NCI-H187 (cell line): ENCODE measurements at regions not wholly inside any gene's neighbourhood (a gene's known extent, or its start where the extent isn't known, plus 50 kb on each side); places are given as distances from the start of the nearest gene placed in this dataset.

Experiments
- DNase-seq, 2 experiments: peaks; one replicate each; lab custom pipeline; 2025; lab: John Stamatoyannopoulos, UW

DNA sequence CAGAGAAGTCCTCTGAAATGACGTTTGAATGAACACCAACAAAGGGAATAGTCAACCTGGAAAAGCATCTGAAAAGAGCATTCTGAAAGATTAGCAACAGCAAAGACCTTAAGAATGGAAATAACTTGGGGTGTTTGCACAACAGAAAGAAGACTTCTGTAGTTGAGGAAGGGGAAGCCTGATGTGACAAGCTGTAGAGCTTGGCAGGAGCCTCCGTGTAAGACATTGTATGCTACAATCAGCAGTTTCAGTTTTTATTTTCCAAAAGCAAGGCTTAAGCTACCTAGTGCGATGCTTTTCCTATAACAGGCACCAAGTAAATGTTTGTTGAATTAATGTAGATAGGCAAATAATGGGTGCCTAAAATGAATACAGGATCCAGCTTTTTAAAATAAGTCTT lies 484.0 kb downstream of the SPRY1 start:
- no peak for DNase-seq

DNA sequence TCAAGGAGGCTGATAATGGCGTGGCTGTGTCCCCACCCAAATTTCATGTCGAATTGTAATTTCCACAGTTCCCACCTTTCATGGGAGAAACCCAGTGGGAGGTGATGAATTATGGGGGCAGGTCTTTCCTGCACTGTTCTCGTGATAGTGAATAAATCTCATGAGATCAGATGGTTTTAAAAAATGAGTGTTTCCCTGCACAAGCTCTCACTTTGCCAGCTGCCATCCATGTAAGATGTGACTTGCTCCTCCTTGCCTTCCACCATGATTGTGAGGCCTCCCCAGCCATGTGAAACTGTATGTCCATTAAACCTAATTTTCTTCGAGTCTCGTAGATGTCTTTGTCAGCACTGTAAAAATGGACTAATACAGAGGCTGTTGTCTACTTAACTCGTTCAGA lies 488.3 kb downstream of the SPRY1 start:
- DNase-seq, result no peak

DNA sequence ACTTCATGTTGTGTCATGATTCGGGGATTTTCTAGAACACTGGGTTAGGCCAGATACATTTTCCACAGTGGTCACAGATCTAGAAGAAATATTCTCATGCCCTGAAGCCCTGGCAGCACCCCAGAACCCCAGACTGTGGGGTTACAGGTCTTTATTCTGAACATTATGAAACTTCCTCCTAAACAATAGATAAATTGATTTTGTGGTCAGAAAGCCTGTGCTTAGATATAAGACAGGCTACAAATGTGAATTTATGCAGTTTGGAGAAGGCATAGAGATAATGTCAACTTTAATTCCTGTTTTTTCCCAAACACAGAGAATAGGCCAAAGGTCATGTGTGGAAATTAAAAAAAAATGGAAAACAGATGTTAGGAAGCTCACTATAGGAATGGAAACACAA lies 492.9 kb downstream of the SPRY1 start:
- DNase-seq, result no peak

DNA sequence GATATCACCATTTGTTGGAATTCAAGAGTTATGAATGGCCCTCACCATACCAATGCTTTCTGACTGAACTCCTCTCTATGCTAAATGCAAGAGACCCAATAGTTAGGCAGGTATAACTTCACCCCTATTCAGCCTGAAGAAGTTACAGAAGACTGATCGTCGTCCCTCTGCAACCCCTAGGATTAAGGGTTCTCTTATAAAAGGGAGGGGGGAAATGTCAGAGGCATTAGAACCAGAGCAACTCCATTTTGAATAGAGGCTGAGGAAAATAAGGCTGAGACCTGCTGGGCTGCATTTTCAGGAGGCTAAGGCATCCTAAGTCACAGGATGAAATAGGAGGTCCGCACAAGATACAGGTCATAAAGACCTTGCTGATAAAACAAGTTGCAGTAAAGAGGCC lies 494.3 kb downstream of the SPRY1 start:
- no peak for DNase-seq

DNA sequence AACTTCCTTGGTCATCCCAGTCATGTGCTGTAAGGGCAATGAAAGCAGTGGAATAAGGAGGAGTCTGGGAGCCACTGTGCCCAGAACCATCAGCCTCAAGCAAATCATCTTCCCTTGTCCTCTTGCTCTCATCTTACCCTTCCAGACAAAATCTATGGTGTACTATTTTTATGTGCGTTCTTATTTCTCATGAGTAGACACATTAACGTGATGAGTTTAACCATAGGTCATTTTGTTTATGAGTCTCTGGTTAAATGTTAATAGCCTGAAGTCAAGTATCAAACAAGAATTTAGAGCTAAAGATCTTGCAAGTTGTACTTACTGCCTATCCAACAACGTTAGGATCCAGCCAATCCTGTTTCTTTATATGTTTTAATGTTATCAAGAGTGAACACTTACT lies 495.3 kb downstream of the SPRY1 start:
- no peak for DNase-seq

DNA sequence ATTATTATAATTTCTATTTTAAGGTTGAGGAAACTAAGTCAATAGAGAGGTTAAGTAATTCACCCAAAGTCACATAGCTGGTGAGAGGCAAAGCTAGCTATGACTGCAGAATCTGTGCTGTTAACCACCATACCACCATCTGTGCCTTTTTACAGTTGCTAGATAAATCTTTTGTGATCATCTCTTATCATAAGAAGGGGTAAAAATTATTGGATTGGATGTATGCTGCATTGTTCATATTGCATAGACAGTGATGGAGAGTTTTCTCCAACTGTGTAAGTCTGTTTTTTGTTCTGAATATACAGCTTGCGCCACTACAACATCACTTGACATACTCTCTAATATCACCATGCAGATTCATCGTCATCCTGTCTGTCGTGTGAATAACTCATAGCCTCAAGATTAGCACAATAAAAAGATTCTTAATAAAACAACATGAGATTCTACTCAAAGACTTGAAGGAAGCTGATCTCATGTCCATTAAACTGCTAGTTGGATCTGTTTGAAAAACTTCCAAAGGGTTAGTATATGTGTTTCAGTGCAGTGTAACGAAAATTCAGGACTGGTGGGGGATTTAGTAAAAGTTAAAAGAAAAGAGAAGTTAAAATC lies 495.9 kb downstream of the SPRY1 start:
- DNase-seq, result no peak

DNA sequence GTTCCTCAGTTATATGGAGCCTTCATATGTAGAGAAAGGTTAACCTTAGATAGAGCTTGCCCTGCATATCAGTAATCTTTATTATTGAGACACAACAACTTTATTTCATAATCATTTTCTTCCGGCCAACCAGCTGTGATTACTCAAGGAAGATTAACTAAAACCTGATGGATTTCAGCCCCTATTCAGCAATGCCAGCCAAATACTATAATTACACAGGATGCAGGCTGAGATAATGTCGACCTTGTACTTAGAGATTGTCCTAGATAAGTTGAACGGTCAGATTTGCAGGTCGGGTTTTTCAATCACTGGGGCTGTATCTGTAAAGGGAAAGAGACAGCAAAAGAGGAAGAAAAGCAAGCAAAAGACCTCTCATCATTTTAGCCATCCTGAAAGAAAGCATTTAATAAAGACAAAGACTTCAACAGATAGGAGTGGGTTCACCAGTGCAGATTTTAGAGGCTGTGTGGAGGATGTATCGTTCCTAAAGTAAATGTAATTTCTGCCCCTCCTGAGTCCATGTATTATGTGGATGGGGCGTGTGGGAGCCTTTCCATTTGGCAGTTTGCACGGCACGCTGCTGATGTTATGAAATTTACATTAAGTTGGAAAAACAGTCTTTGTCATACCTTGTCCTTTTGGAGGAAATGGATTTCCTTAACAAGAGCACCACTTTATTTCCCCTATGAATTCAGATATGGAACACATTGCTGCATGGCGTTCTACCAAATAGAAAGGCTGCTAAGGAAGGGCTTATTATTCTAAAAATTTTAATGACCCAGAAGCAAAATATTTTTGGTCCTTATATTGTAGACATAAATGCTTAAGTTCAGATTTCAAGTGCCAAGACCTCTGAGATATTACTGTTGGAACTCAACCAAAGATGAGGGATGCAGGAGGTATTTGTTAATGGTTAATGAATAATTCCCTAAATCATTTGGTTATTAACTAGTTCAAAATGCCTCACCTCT lies 496.7 kb downstream of the SPRY1 start:
- DNase-seq, result no peak

DNA sequence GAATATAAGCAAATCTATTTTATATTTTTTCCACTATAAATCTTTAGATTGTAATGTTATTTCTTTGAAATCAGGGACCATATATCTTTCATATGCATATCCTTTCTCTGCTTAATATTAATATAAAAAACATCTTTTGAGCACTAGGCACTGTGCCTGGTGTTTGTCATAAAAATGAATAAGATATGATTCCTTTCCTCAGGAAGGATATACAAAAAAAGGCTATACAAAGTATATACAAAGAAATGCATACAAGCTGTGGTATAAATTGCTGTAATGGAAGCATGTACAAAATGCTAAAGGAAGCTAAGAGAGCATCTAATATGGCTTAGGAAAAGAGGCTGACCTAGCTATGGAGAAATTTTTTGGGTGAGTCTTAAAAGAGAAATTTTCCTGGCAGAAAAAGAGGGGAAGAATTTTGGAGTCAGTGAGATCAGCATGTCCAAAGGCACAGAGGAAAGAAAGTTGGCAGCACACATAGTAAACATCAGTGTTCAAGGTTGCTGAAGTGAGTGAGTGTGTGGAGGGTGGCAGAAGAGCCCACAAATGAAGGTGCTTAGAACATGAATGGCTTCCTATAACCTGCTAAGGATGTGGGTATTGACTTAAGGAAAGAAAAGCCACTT lies 500.0 kb downstream of the SPRY1 start:
- no peak for DNase-seq

DNA sequence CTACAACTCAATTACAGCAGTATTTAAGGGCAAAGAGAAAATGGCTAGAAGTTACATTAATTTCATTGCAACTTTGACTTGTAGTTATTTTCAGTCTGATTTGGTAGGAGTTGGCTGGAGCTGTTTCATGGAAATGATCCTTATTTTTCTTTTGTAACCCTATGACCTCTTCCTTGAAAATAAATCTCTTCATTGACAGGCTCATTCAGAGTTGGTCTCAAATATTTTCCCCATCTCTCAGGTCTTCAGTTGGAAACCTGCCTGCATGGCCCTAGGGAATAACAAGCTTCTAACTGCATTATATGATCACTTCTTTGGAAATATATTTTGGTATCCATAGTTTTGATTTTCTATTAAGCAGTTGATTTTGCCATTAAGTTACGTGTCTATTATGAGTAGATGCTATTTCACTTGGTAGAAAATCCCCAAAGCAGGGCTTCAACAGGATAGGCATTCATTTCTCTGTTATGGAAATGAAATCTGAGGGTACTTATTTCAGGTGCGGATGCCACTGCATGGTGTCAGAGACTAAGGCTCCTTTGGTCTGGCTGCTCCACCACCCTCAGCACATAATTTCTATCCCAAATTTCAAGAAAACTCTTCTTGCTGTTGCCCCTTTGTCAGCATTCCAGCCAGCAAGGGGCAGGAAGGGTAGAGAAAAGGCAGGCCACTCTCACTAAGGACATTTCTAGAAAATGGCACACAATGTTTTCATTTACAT lies 502.5 kb downstream of the SPRY1 start:
- DNase-seq, result no peak

DNA sequence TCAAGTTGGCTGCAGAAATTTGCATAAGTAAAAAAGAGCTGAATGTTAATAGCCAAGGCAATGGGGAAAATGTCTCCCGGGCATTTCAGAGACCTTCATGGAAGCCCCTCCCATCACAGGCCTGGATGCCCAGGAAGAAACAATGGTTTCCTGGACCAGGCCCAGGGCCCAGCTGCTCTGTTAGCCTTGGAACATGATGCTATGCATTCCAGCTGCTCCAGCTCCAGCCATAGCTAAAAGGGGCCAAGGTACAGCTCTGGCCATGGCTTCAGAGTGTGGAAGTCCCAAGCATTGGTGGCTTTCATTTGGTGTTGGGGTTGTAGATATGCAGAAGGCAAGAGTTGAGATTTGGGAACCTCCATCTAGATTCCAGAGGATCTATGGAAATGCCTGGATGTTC lies 508.3 kb downstream of the SPRY1 start:
- DNase-seq, result no peak

DNA sequence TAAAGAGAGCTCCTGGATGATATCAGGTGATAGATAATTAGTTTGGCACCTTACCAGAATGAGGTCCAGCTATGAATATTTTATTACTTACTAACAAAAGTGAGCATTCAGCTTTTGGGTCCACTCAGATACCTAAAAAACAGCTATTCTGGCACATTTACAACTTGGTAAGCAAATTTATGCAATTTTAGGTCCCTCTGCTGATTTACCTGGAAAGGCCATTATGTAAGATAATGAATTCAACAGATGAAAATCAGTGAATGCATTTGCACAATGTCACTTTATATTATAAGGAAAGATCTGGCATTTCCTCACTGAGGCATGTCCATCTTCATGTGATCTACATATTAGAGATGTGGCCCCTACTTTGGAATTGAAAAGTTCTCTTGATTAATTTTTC lies 517.0 kb downstream of the SPRY1 start:
- no peak for DNase-seq

DNA sequence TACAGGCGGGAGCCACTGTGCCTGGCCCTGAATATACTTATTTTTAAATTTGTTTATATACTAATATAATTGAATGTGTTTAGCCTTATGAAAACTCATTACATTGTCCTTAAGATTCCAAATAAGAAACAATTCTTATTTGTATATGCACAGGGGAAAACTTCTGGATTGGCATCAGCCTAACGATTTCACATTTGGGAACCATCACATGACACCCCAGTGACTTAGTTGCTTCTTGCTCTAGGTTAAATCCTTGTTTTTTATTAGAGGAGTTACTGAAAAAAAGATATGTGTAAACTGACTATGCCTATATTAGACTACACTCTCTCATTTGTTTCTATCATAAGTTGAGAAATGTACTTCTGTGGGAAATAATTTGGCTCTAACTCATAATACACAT lies 520.2 kb downstream of the SPRY1 start:
- no peak for DNase-seq

DNA sequence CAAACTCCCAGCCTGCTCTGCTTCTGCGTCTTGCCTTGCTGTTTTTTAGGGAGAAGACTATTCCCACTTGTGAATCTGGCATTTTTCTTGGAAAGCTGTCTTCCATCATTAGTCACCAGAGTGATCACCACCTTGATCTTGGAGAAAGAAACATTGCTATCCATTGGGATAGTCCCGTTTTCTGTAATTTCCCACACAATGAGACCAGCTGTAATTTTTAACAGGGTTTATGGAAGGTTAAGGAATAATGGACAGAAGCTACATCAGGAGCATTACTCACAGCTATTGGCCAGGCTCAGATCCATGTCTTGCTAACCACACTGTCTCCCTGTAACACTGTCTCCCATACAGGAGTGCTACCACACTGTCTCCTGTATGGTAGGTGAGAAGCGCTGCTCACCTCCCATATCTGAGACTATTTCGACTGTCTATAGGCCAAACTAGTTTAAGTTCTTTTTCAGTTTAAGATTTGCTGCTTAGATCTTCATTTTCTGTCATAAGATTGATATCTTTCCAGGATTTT lies 523.0 kb downstream of the SPRY1 start:
- DNase-seq, result no peak

DNA sequence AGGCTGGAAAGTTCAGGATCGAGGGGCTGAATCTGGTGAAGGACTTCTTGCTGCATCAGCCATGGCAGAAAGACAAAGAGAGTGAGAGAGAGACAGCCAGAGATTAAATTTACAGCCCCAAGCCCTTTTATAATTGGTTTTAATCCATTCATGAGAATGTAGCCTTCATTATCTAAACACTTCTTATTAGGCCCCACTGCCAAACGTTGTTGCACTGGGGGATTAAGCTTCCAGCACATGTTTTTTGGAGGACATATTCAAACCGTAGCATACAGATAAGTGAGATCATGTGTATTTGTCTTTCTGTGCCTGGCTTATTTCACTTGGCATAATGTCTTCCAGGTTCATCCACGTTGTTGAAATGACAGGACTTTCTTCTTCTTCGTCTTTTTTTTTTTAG lies 524.7 kb downstream of the SPRY1 start:
- DNase-seq, result no peak

DNA sequence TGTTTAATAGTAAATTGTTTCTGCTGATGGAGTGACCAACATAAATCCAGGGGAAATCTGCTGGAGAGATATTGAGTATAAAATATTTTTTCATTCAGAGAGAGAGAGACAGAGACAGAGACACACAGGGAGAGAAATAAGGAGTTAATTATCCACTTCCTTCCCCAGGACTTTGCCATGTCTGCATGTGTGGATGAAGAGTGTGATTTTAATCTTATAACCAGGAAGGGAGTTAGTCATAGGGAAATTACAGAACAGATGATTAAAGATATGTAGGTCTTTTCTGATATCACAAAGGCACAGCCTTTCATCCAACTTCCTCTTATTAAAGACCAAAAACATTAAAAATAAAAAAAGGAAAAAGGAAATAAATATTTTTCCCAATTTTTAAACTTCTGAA lies 526.3 kb downstream of the SPRY1 start:
- no peak for DNase-seq

DNA sequence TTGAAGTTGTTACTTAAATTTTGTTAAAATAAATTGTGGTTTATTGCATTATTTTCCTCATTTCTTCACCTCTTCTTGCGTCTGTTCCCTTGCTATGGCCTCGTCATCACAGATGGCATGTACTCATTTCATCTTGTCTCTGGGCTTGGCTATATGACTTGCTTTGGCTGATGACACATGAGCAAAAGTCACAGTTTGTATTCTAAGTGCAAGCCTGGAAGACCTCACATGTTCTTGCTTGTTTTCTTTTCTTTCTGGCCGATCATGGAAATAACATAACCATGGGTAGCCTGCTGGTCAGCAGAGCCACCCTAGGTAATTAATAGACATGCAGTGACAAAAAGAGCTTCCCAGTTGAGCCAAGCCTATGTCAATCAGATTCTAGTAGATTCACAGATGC lies 527.9 kb downstream of the SPRY1 start:
- DNase-seq, result no peak

DNA sequence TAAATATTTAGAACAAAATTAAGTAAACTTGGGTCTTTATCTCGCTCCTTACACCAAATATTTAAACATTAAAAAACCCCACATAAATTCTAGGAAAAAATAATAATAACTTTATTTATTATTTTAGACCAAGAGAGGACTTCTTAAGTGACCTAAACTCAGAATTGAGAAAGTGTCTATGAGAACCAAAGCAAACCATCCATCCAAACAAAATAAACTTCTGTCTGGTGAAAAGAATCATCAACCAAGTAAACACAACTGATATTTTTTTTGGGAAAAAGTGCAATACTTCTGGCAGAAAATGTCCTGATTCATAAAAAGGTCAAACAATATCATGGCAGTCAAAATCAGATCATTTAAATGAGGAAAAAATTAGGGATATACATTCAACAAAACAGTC lies 533.0 kb downstream of the SPRY1 start:
- DNase-seq, result no peak

DNA sequence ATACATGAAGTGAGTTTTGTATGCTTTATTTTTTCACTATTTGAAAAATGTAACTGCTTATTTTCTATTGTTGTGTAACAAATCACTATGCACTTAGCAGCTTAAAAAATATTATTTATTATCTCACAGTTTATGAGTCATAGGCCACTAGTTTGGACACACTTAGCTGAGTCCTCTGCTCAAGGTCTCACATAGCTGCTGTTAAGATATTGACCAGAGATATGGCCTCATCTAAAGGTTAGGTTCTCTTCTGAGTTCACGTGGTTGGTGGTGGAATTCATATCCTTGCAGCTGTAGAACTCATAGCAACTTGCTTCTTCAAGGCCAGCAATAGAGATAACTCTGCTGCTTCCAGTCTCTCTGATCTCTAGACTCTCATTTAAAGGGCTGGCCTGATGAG lies 534.4 kb downstream of the SPRY1 start:
- DNase-seq, result no peak

DNA sequence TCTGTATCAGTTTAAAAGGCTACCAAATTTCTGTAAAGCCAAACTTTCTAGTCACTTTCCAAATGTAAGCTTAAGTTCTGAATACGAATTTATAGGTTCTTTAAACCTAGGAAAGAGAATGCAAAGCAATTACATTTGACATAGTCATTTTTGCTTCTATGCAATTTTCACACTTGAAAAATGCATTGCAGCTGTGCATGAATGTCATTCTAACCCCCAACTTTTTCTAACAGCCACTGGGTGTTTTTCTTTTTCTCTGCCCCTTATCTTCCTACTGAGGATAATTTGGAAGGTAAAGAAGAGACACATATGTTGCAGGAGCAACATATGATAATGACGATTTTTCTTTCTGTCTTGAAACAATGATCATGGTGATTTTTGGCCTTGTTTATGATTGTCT lies 537.5 kb downstream of the SPRY1 start:
- no peak for DNase-seq

DNA sequence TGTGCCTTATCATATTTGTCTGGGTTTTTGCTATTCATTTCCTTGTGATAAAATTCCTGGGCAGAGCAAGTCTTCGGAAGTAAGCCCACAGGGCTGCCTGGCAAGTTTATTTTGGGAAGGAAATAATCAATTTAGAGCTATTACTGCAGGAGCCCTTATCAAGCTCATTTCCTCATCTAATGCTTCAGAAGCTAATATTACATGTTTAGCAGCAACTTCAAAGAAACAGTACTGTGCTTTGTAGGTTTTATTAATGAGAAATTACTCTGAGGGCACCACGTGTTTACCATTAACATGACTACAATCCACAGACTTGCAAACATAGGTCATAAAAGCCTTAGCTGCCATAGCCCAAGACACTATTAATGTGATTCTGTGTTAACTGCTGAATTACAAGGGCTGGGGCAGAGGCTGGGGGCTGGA lies 540.0 kb downstream of the SPRY1 start:
- no peak for DNase-seq

DNA sequence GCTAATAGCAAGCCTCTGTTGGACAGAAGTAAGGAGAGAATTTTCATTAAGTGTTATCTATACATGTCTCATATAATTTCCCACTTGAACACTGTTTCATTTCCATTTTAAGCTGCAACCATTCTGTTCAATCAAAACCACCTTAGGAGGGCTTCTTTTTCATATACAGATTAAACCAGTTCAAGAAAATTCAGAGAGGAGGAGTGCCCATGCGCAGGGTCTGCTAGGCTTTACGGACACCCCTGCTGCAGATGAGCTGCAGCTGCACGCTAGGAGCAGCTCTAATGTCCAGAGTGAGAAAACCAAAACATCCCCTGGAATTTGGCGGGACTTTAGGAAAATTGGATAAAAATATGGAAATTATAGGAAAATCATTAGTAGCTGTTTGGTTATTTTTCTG lies 541.0 kb downstream of the SPRY1 start:
- DNase-seq, result no peak

DNA sequence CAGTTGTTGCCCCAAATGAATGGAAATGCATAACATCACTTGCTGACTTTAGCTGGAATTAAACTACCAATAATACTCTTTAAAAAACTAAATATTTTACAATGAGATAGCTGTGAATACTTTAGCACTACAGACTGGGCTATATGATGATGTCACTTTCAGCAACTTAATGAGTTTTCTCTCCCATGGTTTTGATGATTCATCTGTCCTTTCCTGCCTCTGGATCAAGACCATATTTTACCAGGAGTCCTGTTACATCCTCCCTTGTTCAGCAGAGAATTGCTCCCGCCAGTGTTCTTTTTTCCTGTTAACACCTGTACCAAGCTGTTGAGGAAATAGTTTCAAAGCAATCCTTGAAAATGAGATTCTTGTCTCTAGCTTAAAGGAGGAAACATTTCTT lies 543.0 kb downstream of the SPRY1 start:
- no peak for DNase-seq
